ENCODE measurements at regions not wholly inside any gene's neighbourhood (a gene's known extent, or its start where the extent isn't known, plus 50 kb on each side); places are given as distances from the start of the nearest gene placed in this dataset.

DNA sequence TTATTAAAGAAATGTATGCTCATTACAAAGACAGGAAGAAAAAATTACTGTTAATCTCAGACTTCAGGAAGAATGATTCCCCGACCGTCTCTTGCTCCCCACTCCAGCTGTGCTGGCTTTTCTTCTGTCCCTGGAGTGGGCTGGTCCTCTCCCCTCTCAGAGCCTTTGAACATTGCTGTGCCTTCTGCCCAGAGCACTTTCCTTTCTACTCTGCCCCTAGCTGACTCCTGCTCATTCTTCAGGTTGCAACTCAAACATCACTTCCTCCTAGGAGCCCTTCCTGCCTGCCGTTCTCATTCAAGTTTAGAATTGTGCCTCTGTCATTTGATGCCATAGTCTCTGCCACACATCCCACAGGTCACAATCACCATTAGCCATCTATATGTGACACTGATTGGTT lies 329.5 kb downstream of the MIAT start:
- DNase-seq (ENCODE audit: low read depth in 4 of 4, low spot score in 2 of 4), result no peak

DNA sequence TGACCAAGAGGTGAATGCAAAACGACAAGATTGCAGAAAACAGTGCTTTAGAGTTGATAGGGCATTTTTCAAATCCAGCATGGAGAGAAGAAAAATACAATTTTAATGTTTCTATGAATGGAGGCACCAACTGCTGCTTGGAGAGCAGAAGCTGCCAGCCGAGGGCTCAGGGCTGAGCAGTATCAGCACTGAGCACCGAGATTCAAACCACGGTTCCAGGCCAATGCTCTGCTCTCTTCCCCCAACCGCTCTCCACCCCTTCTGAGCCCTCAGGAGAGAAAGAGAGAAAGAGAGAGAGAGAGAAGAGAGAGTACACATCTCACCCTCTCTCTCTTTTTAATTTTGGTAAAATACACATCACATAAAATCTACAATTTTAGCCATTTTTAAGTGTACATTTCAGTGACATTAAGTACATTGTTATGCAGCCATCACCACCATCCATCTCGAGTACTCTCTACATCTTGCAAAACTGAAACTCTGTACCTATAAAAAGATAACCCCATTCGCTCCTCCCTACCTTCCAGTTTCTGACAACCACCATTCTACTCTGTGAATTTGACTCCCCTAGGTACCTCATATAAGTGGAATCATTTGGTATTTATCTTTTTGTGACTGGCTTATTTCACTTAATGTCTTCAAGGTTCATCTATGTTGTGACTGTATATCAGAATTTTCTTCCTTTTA lies 333.3 kb downstream of the MIAT start:
- DNase-seq (ENCODE audit: low read depth in 4 of 4, low spot score in 2 of 4), result no peak

DNA sequence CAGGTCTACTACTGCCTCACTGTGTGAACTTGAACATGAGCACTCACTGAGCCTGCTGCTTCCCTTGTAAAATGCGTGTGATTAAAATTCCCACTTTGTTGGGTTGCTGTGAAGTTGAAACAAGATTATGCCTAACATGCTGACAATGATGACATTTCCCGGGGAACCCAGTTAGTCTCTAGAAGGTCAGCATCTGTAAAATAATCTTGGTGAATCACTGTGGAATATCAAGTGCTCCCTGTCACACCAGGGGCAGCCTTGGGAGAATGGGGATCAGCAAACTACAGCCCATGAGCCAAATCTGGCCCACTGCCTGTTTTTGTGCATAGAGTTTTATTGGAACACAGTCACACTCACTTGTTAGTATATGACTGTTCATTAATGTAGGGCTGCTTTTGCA lies 335.2 kb downstream of the MIAT start:
- no peak for DNase-seq (ENCODE audit: low read depth in 4 of 4, low spot score in 2 of 4)

DNA sequence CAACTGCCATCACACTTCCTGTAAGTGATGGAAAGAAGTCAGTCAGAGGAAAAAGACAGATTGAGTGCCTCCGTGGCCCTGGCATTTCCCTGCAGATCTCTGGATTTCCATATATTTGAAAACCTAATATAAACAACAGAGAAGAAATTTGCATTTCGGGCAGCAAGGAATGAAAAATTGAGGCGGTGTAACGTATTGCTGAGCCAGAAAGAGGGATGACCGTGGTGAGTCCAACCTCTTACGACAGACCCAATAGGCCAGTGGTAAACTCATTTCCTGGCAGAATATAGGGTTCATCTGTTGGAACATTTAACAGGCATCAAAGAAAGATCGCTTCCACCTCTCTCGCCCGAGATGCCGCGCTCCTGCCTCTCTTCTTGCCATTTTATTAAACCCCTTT lies 336.5 kb downstream of the MIAT start:
- no peak for DNase-seq (ENCODE audit: low read depth in 4 of 4, low spot score in 2 of 4)

DNA sequence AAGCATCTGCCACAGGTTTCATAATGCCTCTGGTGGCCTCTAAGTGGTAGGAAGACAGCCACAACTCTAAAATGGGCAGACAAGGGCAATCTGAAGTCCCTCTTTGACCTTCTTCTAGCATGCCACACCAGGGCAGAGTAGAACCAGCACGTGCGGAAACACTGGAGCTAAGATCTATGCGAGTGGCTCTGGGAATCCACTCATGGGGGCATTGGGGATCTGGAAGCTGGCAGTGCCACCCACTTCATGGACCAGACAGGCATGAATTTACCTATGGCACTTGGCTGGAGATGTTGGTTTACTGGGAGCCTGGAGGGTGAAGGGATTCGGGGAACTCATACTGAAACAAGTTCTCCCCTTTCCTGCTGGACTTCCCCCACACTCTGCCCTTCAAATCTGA lies 337.4 kb downstream of the MIAT start:
- DNase-seq (ENCODE audit: low read depth in 4 of 4, low spot score in 2 of 4), result no peak

DNA sequence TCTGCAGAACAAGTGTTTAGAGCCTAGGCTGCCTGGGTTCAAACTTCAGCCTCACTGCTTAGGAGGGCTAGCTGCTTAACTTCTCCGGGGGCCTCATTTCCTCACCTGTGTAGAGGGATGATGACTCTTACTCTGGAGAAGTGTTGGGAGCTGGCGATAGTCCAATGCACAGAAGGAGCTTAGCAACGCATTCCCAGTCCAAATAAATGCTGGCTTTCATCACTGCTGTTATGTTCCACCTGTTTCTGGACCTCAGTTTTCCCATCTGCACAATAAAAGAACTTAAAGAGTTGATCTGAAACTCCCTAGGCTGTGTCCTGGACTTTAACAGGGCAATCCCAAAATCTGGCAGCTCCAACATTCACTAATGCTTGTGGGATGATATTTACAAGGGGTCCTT lies 337.8 kb downstream of the MIAT start:
- DNase-seq (ENCODE audit: low read depth in 4 of 4, low spot score in 2 of 4), result no peak

DNA sequence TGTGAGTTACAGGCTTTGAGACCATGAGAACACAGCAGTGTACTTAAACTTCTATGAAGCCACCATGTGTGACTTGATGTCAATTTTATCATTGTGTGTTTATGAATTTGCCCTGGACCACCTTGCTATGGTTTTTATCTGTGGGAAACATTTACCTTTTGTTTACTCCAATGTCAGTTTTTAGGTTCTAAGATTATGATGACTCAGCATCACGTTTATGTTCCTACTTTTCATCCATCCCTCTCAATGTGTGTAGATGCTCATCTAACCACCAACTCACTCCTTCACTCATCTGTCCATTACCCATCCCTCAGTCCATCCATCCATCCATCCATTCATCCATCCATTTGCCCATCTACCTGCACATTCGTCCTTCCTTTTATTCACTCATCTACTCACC lies 338.8 kb downstream of the MIAT start:
- DNase-seq (ENCODE audit: low read depth in 4 of 4, low spot score in 2 of 4), result no peak

DNA sequence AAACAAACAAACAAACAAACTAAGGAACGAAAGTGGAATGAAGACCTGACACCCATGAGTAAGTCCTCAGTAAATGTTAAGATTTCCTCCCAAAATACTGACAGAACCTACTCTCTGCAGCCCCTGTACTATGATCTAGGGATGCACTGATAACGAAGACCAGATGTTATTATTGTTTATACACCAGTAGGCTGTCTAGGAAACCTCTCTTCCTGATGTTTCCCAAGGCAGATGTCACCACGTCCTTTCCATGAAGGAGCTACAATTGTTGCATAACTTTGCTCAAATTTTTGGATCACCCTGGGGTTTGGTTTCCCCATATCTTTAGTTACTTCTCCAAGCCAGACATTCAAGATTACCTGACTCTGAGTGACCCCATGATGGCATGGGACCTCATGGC lies 340.7 kb downstream of the MIAT start:
- DNase-seq (ENCODE audit: low read depth in 4 of 4, low spot score in 2 of 4), result no peak

DNA sequence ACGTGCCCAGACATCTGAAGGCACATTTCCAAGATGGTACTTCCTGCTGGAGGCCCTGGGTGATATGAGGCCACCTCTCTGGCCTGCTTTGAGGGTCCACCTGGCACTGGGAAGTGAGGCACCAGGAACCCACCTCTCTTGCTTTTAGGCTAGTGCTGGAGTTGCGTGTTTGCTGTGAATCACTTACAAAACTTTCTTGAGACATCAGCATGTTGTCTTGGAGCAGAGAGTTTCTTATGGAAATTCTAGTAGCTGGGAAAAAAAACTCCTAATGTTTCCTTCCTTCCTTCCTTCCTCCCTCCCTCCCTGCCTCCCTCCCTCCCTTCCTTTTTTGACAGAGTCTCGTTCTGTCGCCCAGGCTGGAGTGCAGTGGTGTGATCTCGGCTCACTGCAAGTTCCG lies 341.3 kb downstream of the MIAT start:
- DNase-seq (ENCODE audit: low read depth in 4 of 4, low spot score in 2 of 4), result no peak

DNA sequence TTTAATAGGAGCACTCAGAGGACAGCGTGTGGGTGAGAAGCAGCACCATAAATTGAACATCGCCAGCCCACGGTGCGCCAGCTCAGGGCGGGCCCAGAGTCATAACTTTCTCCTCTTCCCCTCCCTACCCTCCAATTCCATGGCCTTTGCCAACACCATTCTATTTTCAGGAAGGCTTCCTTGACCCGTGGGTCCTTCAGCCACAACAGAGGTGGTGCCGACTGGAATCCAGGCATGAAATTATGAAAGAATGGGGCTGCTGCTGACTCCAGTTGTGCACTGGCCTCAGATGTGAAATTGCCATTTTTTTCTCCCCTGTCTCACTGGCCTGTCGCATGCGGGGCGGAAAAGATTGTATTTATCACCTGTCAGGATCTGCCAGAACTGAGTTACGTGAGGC lies 345.9 kb downstream of the MIAT start:
- no peak for DNase-seq (ENCODE audit: low read depth in 4 of 4, low spot score in 2 of 4)

DNA sequence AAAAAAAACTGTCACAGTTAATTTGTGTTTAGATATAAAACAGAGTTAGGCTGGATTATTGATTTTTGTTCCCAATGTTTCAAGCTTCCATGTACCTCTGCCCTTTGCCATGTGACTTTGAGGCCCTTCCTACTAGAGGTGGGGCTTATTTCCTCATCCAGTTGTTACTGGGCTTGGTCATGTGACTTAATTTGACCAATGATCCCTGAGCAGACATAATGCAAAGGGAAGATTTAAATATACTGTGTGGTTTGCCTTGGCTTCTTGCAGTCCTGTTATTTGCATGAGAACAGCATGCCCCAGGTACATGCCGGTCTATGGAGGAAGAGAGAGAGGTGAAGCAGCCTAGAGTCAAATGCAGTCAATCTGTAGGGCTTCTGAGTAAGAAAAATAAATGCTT lies 347.0 kb downstream of the MIAT start:
- no peak for DNase-seq (ENCODE audit: low read depth in 4 of 4, low spot score in 2 of 4)

DNA sequence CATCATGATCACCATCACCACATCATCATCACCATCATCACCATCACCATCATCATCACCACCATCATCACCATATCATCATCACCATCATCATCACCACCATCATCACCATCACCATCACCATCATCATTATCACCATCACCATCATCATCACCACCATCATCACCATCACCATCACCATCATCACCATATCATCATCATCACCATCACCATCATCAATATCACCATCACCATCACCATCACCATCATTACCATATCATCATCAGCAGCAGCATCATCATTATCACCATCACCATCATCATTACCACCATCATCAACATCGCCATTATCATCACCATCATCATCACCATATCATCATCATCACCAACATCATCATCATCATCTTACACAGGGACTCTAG lies 351.1 kb downstream of the MIAT start:
- DNase-seq (ENCODE audit: low read depth in 4 of 4, low spot score in 2 of 4), result no peak

DNA sequence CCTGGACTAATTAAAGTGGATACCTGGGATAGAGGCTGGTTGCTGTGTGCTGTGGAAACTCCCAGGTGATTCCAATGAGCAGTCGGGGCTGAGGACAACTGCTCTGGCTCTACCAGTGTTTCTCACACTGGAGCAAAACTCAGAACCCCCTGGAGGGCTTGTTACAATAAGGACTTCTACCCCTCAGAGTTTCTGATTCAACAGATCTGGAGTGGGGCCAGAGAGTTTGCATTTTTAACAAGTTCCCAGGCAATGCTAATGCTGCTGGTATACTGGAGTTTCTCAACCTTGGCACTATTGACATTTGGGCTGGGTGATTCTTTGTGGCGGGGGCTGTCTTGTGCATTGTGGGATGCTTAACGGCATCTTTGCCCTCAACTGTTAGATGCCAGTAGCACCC lies 353.7 kb downstream of the MIAT start:
- no peak for DNase-seq (ENCODE audit: low read depth in 4 of 4, low spot score in 2 of 4)

DNA sequence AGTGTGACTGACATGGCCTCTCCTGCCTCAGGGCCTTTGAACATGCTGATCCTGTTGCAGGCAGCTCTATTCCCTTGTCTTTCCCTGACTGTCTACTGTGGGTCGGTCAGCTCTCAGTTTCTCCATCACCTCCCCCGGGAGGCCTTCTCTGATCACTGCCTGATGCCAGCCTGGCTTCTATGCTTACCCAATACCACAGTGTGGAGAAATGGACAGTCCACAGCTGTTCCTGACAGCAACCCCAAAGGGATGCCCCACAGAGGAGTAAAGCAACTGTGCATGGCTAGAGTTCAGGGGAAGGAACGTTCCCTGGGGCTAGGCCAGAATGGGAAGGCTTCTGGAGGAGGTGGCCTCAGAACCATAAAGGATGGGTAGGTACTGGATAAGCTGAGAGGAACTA lies 354.3 kb downstream of the MIAT start:
- DNase-seq (ENCODE audit: low read depth in 4 of 4, low spot score in 2 of 4), result no peak

DNA sequence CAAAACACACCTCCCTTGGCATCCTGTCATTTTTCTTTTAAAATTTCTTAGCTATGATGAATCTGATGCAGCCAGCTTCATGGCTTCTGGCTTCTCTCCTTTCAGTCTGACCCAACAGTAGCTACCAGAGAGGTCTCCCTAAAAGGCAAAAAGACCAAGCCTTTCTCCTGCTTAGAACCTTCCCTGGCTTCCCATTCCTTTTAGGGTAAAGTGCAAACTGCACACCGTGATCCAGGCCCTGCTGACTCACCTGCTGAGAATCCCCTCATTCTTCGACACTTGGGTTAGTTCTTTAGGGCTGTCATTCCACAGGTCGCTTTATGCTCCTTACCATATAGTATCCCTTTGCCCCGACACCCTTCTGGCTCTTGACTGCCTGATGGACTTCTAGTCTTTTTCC lies 362.4 kb downstream of the MIAT start:
- DNase-seq (ENCODE audit: low read depth in 4 of 4, low spot score in 2 of 4), result no peak

DNA sequence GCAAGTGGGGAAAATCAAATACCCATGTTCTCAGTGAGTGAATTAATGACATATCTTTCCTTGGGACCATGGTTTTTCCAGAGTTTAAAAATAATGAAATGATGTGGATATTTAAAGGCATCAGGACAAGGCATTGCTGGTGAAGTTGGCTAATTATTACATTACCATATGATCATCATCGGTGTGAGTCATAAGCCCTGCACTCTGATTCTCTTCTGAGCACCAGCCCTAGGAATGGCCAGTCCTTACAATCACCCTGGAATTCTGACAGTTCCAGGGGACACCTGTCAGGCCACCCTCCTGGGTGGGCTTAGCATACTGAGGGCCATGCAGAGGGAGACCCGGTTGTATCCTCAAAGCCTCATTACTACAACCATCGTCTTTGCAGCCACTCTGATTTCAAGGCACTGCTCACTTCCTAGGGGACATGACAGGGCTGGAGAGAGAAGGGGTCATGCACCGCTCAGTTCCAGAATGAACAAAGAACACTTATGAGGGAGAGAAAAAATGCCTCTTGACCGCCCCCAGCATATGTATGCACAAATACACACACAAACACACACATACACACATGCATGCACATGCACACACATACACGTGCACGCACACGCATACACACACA lies 365.0 kb downstream of the MIAT start:
- no peak for DNase-seq (ENCODE audit: low read depth in 4 of 4, low spot score in 2 of 4)

DNA sequence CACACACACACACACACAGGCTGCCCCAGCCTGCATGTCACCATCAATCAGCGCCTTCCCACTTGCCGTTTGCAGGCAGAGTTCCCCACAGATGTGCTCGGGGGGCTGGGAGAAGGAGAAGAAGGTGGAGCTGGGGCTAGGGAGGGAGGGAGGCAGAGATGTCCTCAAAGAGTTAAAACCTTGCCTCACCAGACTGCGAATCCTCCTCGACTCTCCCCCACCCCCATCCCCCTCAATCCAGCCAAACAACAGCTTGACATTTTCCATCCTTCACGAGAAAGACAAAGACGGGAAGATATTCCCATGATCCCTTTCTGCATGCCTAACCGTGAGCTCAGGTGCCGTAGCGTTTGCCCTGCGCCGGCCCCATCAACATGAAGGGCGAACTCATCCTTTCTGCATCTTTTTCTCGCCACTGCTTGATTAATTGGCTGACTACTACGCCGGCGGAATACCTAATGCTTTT lies 365.5 kb downstream of the MIAT start:
- no peak for DNase-seq (ENCODE audit: low read depth in 4 of 4, low spot score in 2 of 4)

DNA sequence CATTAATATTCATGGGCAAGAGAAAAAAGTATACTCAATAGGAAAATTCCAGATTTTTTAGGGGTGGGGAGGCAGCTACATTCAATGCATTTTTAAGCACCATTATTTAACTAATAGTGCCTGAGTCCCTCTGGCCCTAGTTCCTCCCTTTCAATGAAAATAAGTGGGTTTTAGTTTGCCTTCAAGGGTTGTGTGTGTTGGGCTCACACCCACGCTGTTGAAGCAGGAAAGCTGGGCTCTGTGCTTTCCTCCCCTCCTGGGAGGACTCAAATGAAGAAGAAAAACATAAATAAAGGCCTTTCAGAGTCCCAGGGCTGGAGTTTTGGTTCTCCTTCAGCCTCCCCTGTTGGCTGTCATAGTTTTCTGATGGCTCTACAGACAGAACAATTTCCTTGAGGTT lies 366.2 kb downstream of the MIAT start:
- DNase-seq (ENCODE audit: low read depth in 4 of 4, low spot score in 2 of 4), result no peak

DNA sequence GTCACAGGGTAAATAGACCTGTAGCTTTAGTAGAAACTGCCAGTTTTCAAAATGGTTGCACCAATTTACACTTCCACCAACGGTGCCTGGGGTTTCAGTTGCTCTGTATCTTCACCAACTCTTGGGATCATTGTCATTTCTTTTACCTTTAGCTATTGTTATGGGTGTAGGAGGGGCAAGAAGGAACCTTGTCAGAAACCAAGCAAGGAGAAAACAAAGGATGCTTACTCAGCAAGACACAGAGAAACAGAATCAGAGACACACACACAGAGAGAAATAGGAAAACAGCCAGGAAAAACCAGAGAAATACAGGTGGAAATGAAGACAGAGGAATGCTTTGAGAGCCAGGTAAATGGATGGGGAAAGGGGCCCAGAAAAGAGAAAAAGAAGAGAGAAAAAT lies 367.6 kb downstream of the MIAT start:
- DNase-seq (ENCODE audit: low read depth in 4 of 4, low spot score in 2 of 4), result no peak

DNA sequence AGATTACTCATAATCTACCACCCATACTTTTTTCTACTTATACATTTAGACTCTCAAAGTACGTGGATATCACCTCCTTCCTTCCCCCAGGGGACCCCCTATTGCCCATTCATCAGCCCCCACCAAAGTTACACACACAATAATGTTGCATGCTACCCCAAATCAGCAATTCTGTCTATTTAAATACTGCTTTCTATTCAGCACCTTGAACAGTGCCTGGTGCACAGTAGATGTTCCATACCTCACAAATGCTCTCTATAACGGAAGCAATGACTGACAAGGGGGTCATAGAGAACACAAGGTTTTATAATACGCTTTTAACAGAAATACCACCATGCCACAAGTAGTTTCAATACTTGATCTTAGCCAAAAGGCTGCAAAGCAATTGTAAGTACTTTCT lies 370.7 kb downstream of the MIAT start:
- DNase-seq (ENCODE audit: low read depth in 4 of 4, low spot score in 2 of 4), result no peak

DNA sequence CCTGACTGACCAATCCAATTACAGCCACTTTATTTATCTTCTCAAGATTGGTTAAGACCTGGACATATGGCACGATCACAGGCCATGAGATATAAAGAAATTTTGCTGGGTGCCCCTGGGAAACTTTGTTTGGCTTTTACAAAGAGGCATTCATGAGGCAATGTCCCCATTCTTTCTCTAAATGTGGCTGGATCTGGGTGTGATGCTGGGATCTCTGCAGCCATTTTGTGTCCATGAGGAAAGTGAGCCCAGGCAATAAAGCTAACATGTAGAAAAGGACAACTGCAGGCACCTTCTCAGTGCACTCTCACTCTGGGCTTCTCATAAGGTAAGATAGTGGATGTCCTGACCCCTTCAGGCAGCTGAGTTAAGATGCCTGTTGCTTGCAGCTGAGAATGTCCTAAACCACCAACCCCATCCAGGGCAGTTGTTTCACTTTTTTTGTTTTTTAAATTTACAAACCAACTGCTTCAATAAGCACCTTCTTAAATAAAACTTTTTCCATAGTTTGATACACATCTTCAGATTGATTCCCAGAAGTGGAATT lies 372.3 kb downstream of the MIAT start:
- no peak for DNase-seq (ENCODE audit: low read depth in 4 of 4, low spot score in 2 of 4)

DNA sequence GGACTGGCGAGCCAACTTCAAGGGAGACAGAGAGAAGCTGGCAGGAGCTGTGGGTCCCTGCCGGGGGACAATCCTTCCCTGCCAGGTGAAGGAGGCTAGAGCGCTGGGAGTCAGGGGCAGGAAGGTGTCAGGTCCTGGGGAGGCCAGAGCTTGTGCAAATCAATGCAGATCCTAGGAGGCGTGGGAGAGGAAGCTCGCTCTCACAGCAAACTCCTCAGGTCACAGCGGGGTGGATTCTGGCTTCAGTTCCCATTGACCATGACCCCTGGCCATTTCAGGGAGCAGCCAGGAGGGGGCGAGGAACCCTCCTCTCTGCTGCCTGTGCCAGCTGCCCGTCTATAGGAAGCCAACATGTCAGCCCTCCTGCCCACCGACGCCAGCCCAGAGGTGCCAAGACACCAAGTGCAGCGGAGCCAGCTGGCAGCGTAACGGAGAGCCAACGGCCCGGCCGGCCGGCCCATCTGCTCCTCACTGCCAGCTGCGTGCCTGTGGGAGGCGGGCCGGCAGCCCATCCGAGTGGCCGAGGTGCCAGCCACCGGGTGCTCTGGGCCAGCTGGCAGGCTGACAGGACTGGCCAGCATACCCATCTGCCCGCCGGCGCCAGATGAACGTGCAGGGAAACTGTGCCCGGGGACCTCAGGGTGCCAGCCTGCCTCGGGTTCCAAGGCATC lies 374.8 kb downstream of the MIAT start:
- DNase-seq (ENCODE audit: low read depth in 4 of 4, low spot score in 2 of 4), result no peak

All from left renal cortex interstitium (tissue), 4 donors.